IPS-NIHi11 (cell line): ENCODE measurements at regions not wholly inside any gene's neighbourhood (a gene's known extent, or its start where the extent isn't known, plus 50 kb on each side); places are given as distances from the start of the nearest gene placed in this dataset.
"Not testable (repeated sequence)": the region's sequence is repeated elsewhere in the genome, so short reads cannot be mapped to it uniquely, and the experiment has no call there.

ENCODE experiments used
- DNase-seq: peaks from one replicate; pipeline ENCODE4 v3.0.0; 2012; ENCODE audit warnings: mixed read lengths, low spot score

- no peak for DNase-seq
These were observed 95.0 kb downstream of the TMEM17 start for GRCh38 chr2:62410926-62411456.

- DNase-seq, result no peak
These were observed 96.0 kb downstream of the TMEM17 start for GRCh38 chr2:62410015-62410453.

- DNase-seq, result no peak
These were observed 96.6 kb downstream of the TMEM17 start for GRCh38 chr2:62409442-62409841.

- no peak for DNase-seq
These were observed 97.7 kb downstream of the TMEM17 start for GRCh38 chr2:62408241-62408677.

GRCh38 chr2:62407838-62408237, 98.2 kb downstream of the TMEM17 start:
- no peak for DNase-seq

GRCh38 chr2:62407401-62407800, 98.6 kb downstream of the TMEM17 start:
- DNase-seq, result no peak

GRCh38 chr2:62406573-62407043, 99.4 kb downstream of the TMEM17 start:
- no peak for DNase-seq

GRCh38 chr2:62404913-62405312, 101.1 kb downstream of the TMEM17 start:
- DNase-seq, result no peak

GRCh38 chr2:62402156-62402555, 103.8 kb downstream of the TMEM17 start:
- DNase-seq, result no peak

GRCh38 chr2:62398356-62398755, 107.6 kb downstream of the TMEM17 start:
- no peak for DNase-seq

- DNase-seq, result no peak
These were observed 109.1 kb downstream of the TMEM17 start for GRCh38 chr2:62396880-62397279.

- DNase-seq, result no peak
These were observed 112.7 kb downstream of the TMEM17 start for GRCh38 chr2:62393293-62393692.

GRCh38 chr2:62391696-62392095, 114.3 kb downstream of the TMEM17 start:
- no peak for DNase-seq

GRCh38 chr2:62386378-62386777, 119.6 kb downstream of the TMEM17 start:
- not testable (repeated sequence) for DNase-seq

GRCh38 chr2:62383846-62384245, 122.1 kb downstream of the TMEM17 start:
- DNase-seq, result no peak

GRCh38 chr2:62382757-62383156, 123.2 kb downstream of the TMEM17 start:
- no peak for DNase-seq

- DNase-seq, result no peak
These were observed 123.9 kb downstream of the TMEM17 start for GRCh38 chr2:62382122-62382521.

GRCh38 chr2:62381656-62382055, 124.3 kb downstream of the TMEM17 start:
- DNase-seq, result no peak

GRCh38 chr2:62379566-62379965, 126.4 kb downstream of the TMEM17 start:
- DNase-seq, result no peak

GRCh38 chr2:62375113-62375420, 130.9 kb downstream of the TMEM17 start:
- DNase-seq, result no peak

- DNase-seq, result no peak
These were observed 131.5 kb downstream of the TMEM17 start for GRCh38 chr2:62374301-62375112.

- no peak for DNase-seq
These were observed 133.2 kb downstream of the TMEM17 start for GRCh38 chr2:62372824-62373223.

- no peak for DNase-seq
These were observed 135.4 kb downstream of the TMEM17 start for GRCh38 chr2:62370321-62371250.
